H9 (cell line): ENCODE measurements at regions not wholly inside any gene's neighbourhood (a gene's known extent, or its start where the extent isn't known, plus 50 kb on each side); places are given as distances from the start of the nearest gene placed in this dataset.

Source experiments
- DNase-seq: peaks from one replicate; pipeline ENCODE4 v3.0.0-alpha.2; 2017
- H2AFZ ChIP-seq: one replicate; pipeline ENCODE4 v1.6.1; 2013; ENCODE audit warnings: mild to moderate bottlenecking, low read length, control low read depth, moderate library complexity
- H2AK5ac ChIP-seq: 2 replicates; pipeline ENCODE4 v1.6.1; 2013; ENCODE audit warnings: low read length, control low read depth, mixed read lengths; ENCODE audit not compliant: insufficient read length
- H2BK120ac ChIP-seq: one replicate; pipeline ENCODE4 v1.6.1; 2013; ENCODE audit warnings: low read depth, mild to moderate bottlenecking, low read length, control low read depth, inconsistent platforms; ENCODE audit not compliant: poor library complexity, severe bottlenecking
- H2BK12ac ChIP-seq: 2 replicates; pipeline ENCODE4 v1.6.1; 2013; ENCODE audit warnings: low read length, control low read depth, mixed read lengths, low read depth; ENCODE audit not compliant: insufficient read length
- H2BK15ac ChIP-seq: 2 replicates; pipeline ENCODE4 v1.6.1; 2013; ENCODE audit warnings: low read depth, low read length, control low read depth
- H2BK20ac ChIP-seq: one replicate; pipeline ENCODE4 v1.6.1; 2013; ENCODE audit warnings: low read depth, mild to moderate bottlenecking, low read length, control low read depth, inconsistent platforms; ENCODE audit not compliant: poor library complexity, severe bottlenecking
- H2BK5ac ChIP-seq: 2 replicates; pipeline ENCODE4 v1.6.1; 2013; ENCODE audit warnings: low read length, control low read depth, mixed read lengths; ENCODE audit not compliant: insufficient read length
- H3K14ac ChIP-seq: 2 replicates; pipeline ENCODE4 v1.6.1; 2013; ENCODE audit warnings: low read length, control low read depth; ENCODE audit not compliant: insufficient read depth
- H3K18ac ChIP-seq: 2 replicates; pipeline ENCODE4 v1.6.1; 2013; ENCODE audit warnings: low read depth, mild to moderate bottlenecking, mixed read lengths, low read length, control low read depth; ENCODE audit not compliant: insufficient read length
- H3K23ac ChIP-seq: 2 replicates; pipeline ENCODE4 v1.6.1; 2013; ENCODE audit warnings: low read length, control low read depth, mixed read lengths, low read depth; ENCODE audit not compliant: insufficient read length
- H3K23me2 ChIP-seq: 2 replicates; pipeline ENCODE4 v1.6.1; 2013; ENCODE audit warnings: low read depth, mild to moderate bottlenecking, mixed read lengths, low read length, control low read depth; ENCODE audit not compliant: insufficient read length, poor library complexity, severe bottlenecking
- H3K27ac ChIP-seq: 2 replicates; pipeline ENCODE4 v1.5.1; 2013; ENCODE audit warnings: low read length, control low read depth, mixed read lengths, low read depth; ENCODE audit not compliant: insufficient read length
- H3K27me3 ChIP-seq: 2 replicates; pipeline ENCODE4 v1.6.1; 2013; ENCODE audit warnings: low read length, control low read depth, inconsistent platforms; ENCODE audit not compliant: insufficient read depth
- H3K4ac ChIP-seq: 2 replicates; pipeline ENCODE4 v1.6.1; 2013; ENCODE audit warnings: low read depth, mild to moderate bottlenecking, control low read depth, inconsistent platforms, low read length, moderate library complexity
- H3K4me1 ChIP-seq: 2 replicates; pipeline ENCODE4 v1.6.1; 2013; ENCODE audit warnings: low read length, control low read depth, inconsistent platforms; ENCODE audit not compliant: insufficient read depth
- H3K4me2 ChIP-seq: 2 replicates; pipeline ENCODE4 v1.6.1; 2013; ENCODE audit warnings: low read length, control low read depth, mixed read lengths; ENCODE audit not compliant: insufficient read length, insufficient read depth
- H3K56ac ChIP-seq: 2 replicates; pipeline ENCODE4 v1.6.1; 2013; ENCODE audit warnings: low read depth, mild to moderate bottlenecking, mixed read lengths, low read length, control low read depth; ENCODE audit not compliant: insufficient read length
- H3K79me1 ChIP-seq: 2 replicates; pipeline ENCODE4 v1.6.1; 2013; ENCODE audit warnings: low read depth, mild to moderate bottlenecking, moderate library complexity, low read length, control low read depth, inconsistent platforms; ENCODE audit not compliant: insufficient read depth, poor library complexity, severe bottlenecking
- H3K79me2 ChIP-seq: 2 replicates; pipeline ENCODE4 v1.6.1; 2013; ENCODE audit warnings: low read length, control low read depth, inconsistent platforms; ENCODE audit not compliant: insufficient read depth
- H3K9ac ChIP-seq: 2 replicates; pipeline ENCODE4 v1.6.1; 2013; ENCODE audit warnings: low read length, control low read depth, mixed read lengths; ENCODE audit not compliant: insufficient read length; ENCODE audit errors: extremely low read depth
- H3K9me3 ChIP-seq: one replicate; pipeline ENCODE4 v1.6.1; 2013; ENCODE audit warnings: low read depth, low read length, inconsistent platforms; ENCODE audit not compliant: control insufficient read depth
- H3T11ph ChIP-seq: one replicate; pipeline ENCODE4 v1.6.1; 2013; ENCODE audit warnings: mild to moderate bottlenecking, low read length, control low read depth, inconsistent platforms
- H4K20me1 ChIP-seq: one replicate; pipeline ENCODE4 v1.6.1; 2013; ENCODE audit not compliant: control insufficient read depth, insufficient read length, insufficient read depth
- H4K5ac ChIP-seq: 2 replicates; pipeline ENCODE4 v1.6.1; 2013; ENCODE audit warnings: low read depth, mild to moderate bottlenecking, mixed read lengths, low read length, control low read depth; ENCODE audit not compliant: insufficient read length
- H4K8ac ChIP-seq: replicated peaks from 2 replicates; pipeline ENCODE4 v1.6.1; 2013; ENCODE audit warnings: low read length, control low read depth, mixed read lengths, low read depth; ENCODE audit not compliant: insufficient read length
- H4K91ac ChIP-seq: 2 replicates; pipeline ENCODE4 v1.6.1; 2013; ENCODE audit warnings: low read depth, mild to moderate bottlenecking, moderate library complexity, mixed read lengths, low read length, control low read depth; ENCODE audit not compliant: insufficient read length
- H3K27ac Mint-ChIP-seq, 3 experiments: 2 replicates in 2 of 3; 3 replicates in 1 of 3; pipeline ENCODE4 v1.8.0; 2020 to 2021; ENCODE audit warnings: mixed read lengths in 3 of 3, mild to moderate bottlenecking in 1 of 3, moderate library complexity in 1 of 3
- H3K27me3 Mint-ChIP-seq: 2 replicates; pipeline ENCODE4 v1.8.0; 2021; ENCODE audit warnings: low read depth, mild to moderate bottlenecking, moderate library complexity, mixed read lengths
- H3K36me3 Mint-ChIP-seq, 3 experiments: 2 replicates in 2 of 3; 3 replicates in 1 of 3; pipeline ENCODE4 v1.8.0; 2020 to 2021; ENCODE audit warnings: low read depth in 3 of 3, mixed read lengths in 3 of 3; ENCODE audit not compliant: insufficient read depth in 1 of 3
- H3K4me1 Mint-ChIP-seq, 2 experiments: 2 replicates each; pipeline ENCODE4 v1.8.0; 2020; ENCODE audit warnings: mixed read lengths in 2 of 2
- H3K4me3 Mint-ChIP-seq, 2 experiments: 2 replicates in 1 of 2; 3 replicates in 1 of 2; pipeline ENCODE4 v1.8.0; 2020 to 2021; ENCODE audit warnings: mild to moderate bottlenecking in 2 of 2, mixed read lengths in 2 of 2, moderate library complexity in 1 of 2
- H3K9me3 Mint-ChIP-seq, 2 experiments: 2 replicates in 1 of 2; 3 replicates in 1 of 2; pipeline ENCODE4 v1.8.0; 2020; ENCODE audit warnings: mild to moderate bottlenecking in 2 of 2, mixed read lengths in 2 of 2, moderate library complexity in 1 of 2
- CTCF ChIP-seq: fragments of 200-600 bp; sonication (generic); conservative IDR thresholded peaks from 3 replicates; pipeline ENCODE4 v1.8.0; 2021; ENCODE audit warnings: antibody characterized with exemption, mild to moderate bottlenecking
- WGBS: extraction: QIAGEN DNeasy Blood & Tissue Kit; methylation state at CpG from one replicate; pipeline ENCODE4 v1.1.7; 2013; ENCODE audit warnings: missing lambda C conversion rate, low lambda C conversion rate, mixed read lengths; ENCODE audit not compliant: insufficient read length; ENCODE audit errors: extremely low coverage; 5-methylcytosine and 5-hydroxymethylcytosine counted together

- Histone ChIP-seq H2AK5ac (no peak overlapping the region), H3K56ac (no peak overlapping the region), H2BK15ac (no peak overlapping the region), H3T11ph (no peak overlapping the region), H3K27me3 (no peaks in the 10 kb centered on the region), H3K4me2 (no peak overlapping the region), H2AFZ (no peak overlapping the region), H3K79me2 (no peaks in the 10 kb centered on the region), H3K4me1 (no peaks in the 10 kb centered on the region), H2BK20ac (no peak overlapping the region), H4K20me1 (no peaks in the 10 kb centered on the region), H3K18ac (no peak overlapping the region), H4K91ac (no peak overlapping the region), H3K9ac (no peak overlapping the region), H3K9me3 (no peaks in the 10 kb centered on the region), H3K79me1 (no peaks in the 10 kb centered on the region), H3K23me2 (no peaks in the 10 kb centered on the region), H3K23ac (no peak overlapping the region), H3K14ac (no peak overlapping the region), H4K8ac (no peak overlapping the region), H2BK5ac (no peak overlapping the region), H2BK120ac (no peak overlapping the region), H3K27ac (no peak overlapping the region), H4K5ac (no peak overlapping the region), H3K4ac (no peak overlapping the region), H2BK12ac (no peak overlapping the region)
- Mint-ChIP-seq H3K27ac (no peak overlapping the region), H3K4me3 (no peak overlapping the region), H3K4me1 (peaks cover 6 to 7% of the 10 kb centered on the region in 2 experiments), H3K36me3 (no peaks in the 10 kb centered on the region), H3K9me3 (no peaks in the 10 kb centered on the region), H3K27me3 (no peaks in the 10 kb centered on the region)
- DNase-seq, result no peak
- no peak for TF ChIP-seq CTCF
- WGBS, result no CpG with 5 or more reads among the region's 3 CpGs
Observed at GRCh38 chr4:66662620-66663019, 882.7 kb downstream of the CENPC start.
